NT2/D1 (cell line): ENCODE measurements at regions not wholly inside any gene's neighbourhood (a gene's known extent, or its start where the extent isn't known, plus 50 kb on each side); places are given as distances from the start of the nearest gene placed in this dataset.

Experiments
- SUZ12 ChIP-seq: IDR thresholded peaks from 2 replicates; pipeline ENCODE4 v1.6.1; 2011; ENCODE audit not compliant: insufficient read length, insufficient read depth; ENCODE audit errors: extremely low read depth
- YY1 ChIP-seq: IDR thresholded peaks from 2 replicates; pipeline ENCODE4 v1.6.1; 2011; ENCODE audit not compliant: insufficient read length, insufficient read depth
- ZNF274 ChIP-seq: IDR thresholded peaks from 2 replicates; pipeline ENCODE4 v1.6.1; 2011; ENCODE audit warnings: mild to moderate bottlenecking, low read depth, low read length

DNA sequence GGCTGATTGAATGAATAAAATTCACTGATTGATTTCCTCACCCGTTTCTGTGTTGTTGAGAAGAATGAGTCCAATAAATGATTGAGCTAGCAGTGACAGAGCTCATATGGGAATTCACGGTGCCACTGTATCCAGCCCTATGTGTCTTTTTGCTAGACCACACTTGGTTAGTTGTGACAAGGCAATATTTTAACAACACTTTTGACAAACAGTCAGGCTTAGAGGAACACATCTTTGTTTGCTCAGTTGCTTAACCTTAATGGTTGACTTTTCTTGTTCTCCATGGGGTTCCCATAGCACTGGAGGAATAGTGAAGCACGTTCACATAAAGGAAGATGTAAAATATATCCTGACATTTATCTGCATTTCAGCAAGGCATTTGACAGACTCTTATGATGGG, 273.9 kb upstream of the DEPDC1 start:
- TF ChIP-seq YY1 (no peak), SUZ12 (no peak), ZNF274 (no peak)
